HG03108 (cell line): ENCODE measurements at regions not wholly inside any gene's neighbourhood (a gene's known extent, or its start where the extent isn't known, plus 50 kb on each side); places are given as distances from the start of the nearest gene placed in this dataset.
"Not testable (repeated sequence)": the region's sequence is repeated elsewhere in the genome, so short reads cannot be mapped to it uniquely, and the experiment has no call there.

Source experiments
- ATAC-seq: cut with Tn5 transposase; IDR thresholded peaks from one replicate; pipeline ENCODE4 v1.9.1; 2021; ENCODE audit warnings: moderate library complexity; ENCODE audit not compliant: unreplicated experiment

- ATAC-seq: no peak
Measured at GRCh38 chr10:28892818-28893547, 215.7 kb downstream of the BAMBI start.

- ATAC-seq: no peak
Measured at GRCh38 chr10:28894146-28894545, 216.8 kb downstream of the BAMBI start.

DNA sequence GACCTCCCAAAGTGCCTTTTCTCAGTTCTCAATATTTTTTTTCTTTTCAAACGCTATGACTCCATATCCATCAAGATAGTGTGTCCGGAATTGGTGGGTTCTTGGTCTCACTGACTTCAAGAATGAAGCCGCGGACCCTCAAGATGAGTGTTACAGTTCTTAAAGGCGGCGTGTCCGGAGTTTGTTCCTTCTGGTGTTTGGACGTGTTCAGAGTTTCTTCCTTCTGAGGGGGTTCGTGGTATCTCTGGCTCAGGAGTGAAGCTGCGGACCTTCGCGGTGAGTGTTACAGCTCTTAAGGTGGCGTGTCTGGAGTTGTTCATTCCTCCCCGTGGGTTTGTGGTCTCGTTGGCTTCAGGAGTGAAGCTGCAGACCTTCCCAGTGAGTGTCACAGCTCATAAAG lies 218.3 kb downstream of the BAMBI start:
- not testable (repeated sequence) for ATAC-seq

DNA sequence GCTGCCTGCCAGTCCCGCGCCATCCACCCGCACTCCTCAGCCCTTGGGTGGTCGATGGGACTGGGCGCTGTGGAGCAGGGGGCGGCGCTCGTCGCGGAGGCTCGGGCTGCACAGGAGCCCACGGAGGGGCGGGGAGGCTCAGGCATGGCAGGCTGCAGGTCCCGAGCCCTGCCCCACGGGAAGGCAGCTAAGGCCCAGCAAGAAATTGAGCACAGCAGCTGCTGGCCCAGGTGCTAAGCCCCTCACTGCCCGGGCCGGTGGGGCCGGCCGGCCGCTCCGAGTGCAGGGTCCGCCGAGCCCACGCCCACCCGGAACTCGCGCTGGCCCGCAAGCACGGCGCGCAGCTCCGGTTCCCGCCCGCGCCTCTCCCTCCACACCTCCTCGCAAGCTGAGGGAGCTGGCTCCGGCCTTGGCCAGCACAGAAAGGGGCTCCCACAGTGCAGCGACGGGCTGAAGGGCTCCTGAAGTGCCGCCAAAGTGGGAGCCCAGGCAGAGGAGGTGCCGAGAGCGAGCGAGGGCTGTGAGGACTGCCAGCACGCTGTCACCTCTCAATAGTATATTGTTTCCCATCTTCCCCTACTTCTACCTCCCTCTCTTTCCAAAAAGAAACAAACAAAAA lies 219.6 kb downstream of the BAMBI start:
- ATAC-seq: not testable (repeated sequence)

GRCh38 chr10:28897617-28898464 lies 220.5 kb downstream of the BAMBI start:
- no peak for ATAC-seq

- no peak for ATAC-seq
Measured at GRCh38 chr10:28902215-28902614, 224.9 kb downstream of the BAMBI start.

DNA sequence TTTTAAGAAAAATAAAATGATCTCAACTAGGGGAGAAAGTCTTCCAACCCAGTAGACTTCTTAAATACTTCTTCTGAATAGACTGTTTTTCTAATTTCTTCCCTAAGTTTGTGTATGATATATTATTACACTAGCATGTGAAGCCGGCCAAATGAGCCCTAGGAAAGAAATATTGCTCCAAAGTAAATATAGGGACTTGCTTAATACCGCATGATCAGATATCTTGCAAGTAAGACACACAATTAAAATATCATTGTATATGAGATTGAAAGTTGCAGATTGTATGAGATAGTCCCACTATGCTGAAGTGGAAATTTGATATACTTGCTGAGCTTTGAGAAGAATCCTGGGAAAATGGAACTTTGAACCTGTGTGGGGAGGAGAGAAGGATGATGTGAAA lies 225.7 kb downstream of the BAMBI start:
- ATAC-seq: no peak

DNA sequence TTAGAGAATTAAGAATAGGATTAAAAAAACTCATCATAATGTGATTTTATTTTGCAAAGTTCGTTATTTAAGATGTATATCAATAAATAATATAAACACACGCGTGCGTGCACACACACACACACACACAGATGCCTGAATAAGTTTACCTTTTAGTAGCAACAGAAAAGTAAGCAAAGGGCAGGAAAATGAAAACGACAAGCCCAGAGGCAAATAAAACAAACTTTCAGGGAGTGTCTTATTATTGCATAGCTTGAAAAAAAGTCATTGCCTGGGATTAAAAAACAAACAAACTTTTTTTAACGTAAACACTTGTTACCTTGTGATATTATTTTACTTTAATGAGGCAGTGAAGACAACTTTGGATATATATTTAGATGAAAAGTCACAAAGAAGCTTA lies 226.4 kb downstream of the BAMBI start:
- no peak for ATAC-seq

- ATAC-seq: no peak
Measured at GRCh38 chr10:28905371-28905770, 228.1 kb downstream of the BAMBI start.

GRCh38 chr10:28906011-28906411 lies 228.7 kb downstream of the BAMBI start:
- no peak for ATAC-seq

- ATAC-seq: no peak
Measured at GRCh38 chr10:28906415-28906814, 229.1 kb downstream of the BAMBI start.

DNA sequence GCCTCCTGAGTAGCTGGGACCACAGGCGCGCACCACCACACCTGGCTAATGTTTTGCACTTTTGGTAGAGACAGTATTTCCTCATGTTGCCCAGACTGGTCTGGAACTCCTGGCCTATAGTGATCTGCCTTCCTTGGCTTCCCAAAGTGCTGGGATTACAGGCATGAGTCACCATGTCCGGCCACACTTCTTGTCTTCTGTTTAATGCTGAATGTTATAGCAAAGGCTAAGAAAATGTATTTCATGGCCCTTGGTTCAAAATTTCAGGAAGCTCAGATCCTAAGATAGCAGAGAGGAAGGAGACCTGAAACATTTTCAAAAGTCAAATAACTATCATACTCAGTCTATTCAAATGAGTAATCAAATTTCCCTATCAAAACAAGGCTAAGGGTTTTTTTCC lies 229.6 kb downstream of the BAMBI start:
- no peak for ATAC-seq

GRCh38 chr10:28909875-28910274 lies 232.6 kb downstream of the BAMBI start:
- no peak for ATAC-seq

DNA sequence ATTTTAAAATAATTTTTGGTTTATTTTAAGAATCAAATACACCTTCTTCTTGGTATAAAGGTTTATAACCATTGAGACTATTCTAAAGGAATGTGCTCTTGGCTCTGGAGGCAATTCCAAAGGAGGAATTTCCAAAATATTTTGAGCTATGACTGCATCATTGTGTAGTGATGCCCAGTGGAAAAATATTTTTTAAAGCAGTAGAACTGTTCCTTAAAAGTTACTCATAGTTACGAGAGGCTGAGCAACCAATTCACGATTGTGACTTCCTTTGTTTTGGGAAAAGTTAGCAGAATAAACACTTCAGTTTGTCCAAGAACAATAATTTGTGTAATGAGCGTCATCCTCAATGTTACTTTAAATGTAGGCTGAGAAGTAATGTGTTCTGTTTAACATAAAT lies 233.6 kb downstream of the BAMBI start:
- no peak for ATAC-seq

- not testable (repeated sequence) for ATAC-seq
Measured at GRCh38 chr10:28911511-28911910, 234.2 kb downstream of the BAMBI start.

DNA sequence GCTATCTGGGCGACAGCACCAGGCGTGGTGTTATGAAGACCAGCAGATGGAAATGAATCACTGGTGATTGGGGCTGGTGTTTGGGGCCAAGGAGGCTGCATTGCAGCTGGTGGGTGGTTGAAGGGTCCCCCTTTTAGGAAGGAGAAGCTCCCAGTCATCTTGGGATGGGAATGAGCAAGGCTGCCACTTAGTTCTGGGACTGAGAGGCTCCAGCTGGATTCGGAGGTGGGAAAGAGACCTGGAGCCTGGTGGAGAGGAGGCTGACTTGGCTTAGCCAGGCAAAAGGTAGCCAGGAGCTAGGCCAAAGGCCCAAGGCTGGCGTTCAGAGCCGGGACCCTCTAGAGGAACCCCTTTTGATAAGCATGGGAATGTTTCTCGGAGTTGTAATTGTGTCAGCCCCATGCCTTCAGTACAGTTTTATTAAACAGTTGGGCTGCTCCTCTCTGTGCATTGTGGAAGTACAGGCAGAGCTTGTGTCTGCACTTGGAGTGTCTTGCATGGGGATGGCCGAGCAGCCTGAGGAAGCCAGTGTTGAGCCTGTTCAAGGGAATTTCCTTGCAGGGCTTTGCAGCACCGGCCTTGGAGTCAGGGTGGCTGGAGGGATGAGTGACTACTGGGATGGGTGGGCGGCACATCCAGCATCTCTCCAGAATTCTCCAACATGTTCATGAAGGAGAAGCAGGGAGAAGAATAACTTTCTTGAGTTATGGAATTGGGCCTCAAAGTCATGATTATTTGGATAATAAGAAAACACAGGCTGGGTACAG lies 234.9 kb downstream of the BAMBI start:
- no peak for ATAC-seq

DNA sequence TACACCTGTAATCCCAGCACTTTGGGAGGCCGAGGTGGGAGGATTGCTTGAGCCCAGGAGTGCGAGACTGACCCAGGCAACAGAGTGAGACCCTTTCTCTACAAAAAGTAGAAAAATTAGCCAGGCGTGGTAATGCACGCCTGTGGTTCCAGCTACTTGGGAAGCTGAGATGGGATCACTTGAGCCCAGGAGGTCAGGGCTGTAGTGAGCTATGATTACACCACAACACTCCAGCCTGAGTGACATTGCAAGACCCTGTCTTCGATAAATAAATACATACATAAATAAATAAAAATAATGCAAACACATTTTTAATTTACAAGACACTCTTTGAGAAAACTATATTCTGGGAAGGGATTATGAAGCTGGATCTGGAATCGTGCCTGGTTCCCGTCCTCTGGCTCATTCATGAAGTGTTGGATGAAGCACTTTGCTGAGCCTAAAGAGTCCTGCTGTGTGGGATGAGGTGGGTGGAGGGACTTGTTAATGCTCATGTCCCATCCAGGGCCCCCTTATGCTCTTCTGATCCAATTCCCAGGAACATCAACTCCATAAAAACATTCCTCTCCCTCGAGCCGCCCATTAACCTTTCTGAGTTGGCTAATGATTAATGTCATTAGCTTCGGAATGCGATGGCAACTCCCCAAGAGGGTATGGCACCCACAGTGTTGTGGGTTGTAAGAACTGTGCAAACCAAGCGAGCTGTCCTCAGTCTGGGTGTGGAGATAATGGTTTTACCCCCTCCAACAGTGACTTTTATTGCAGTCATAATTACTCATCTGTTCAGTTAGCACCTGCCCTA lies 236.3 kb downstream of the BAMBI start:
- ATAC-seq: no peak

DNA sequence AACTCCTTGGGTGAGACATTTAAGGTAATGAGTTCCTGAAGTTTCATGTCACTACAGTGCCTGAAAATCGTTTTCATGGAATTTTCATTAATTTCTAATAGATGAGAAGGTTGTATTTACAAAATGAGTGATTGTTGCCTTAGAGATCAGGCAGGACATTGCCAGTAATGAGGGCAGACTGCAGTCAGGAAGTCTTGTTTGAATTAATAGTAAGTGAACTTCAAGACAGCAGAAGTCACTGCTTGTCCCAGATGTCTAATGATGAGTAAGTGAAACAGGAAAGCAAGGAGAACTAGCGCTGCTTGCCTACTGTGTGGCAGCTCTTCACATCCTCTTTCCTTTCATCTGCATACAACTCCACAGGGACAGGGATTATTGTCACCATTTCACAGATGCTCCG lies 237.4 kb downstream of the BAMBI start:
- ATAC-seq: no peak

GRCh38 chr10:28915989-28916588 lies 238.8 kb downstream of the BAMBI start:
- no peak for ATAC-seq

GRCh38 chr10:28920091-28920490 lies 242.8 kb downstream of the BAMBI start:
- ATAC-seq: no peak
